IgD-negative memory B cell (primary cell): ENCODE measurements at regions not wholly inside any gene's neighbourhood (a gene's known extent, or its start where the extent isn't known, plus 50 kb on each side); places are given as distances from the start of the nearest gene placed in this dataset.
"Not testable (repeated sequence)": the region's sequence is repeated elsewhere in the genome, so short reads cannot be mapped to it uniquely, and the experiment has no call there.

Experiments used
- H3K27ac Mint-ChIP-seq, 3 donors: one replicate each; pipeline ENCODE4 v1.8.0; 2020 to 2022; ENCODE audit warnings: mild to moderate bottlenecking in 3 of 3, mixed read lengths in 3 of 3, moderate library complexity in 1 of 3
- H3K27me3 Mint-ChIP-seq: one replicate; pipeline ENCODE4 v1.8.0; 2021; ENCODE audit warnings: mixed read lengths
- H3K36me3 Mint-ChIP-seq: one replicate; pipeline ENCODE4 v1.8.0; 2020; ENCODE audit warnings: mild to moderate bottlenecking, mixed read lengths
- H3K4me1 Mint-ChIP-seq, 3 donors: one replicate each; pipeline ENCODE4 v1.8.0; 2020 to 2022; ENCODE audit warnings: mixed read lengths in 3 of 3, mild to moderate bottlenecking in 1 of 3
- H3K4me3 Mint-ChIP-seq, 4 donors: one replicate each; pipeline ENCODE4 v1.8.0; 2020 to 2022; ENCODE audit warnings: mild to moderate bottlenecking in 4 of 4, mixed read lengths in 4 of 4, moderate library complexity in 3 of 4
- H3K9me3 Mint-ChIP-seq, 3 donors: one replicate each; pipeline ENCODE4 v1.8.0; 2020 to 2021; ENCODE audit warnings: mixed read lengths in 3 of 3, mild to moderate bottlenecking in 1 of 3

DNA sequence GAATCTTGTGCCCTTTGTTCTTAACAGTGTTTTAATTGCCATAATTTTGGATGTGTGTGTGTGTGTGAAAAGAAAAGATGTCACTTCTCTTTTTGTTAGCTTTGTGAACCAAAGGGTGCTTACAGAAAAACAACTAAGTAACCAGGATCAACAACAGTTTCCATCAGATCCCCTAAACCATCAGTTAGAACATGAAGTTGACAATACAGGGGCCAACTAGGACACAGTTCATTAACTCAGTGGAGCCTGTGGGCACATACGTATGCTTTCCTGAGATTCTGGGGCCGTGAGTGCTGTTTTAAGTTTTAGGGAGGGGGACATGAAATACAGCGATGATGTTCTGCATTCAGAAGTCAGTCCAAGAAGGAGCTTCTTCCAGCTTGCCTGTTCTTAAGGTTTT lies 133.6 kb downstream of the TLR5 start:
- H3K4me3 Mint-ChIP-seq: no peak overlapping the region

DNA sequence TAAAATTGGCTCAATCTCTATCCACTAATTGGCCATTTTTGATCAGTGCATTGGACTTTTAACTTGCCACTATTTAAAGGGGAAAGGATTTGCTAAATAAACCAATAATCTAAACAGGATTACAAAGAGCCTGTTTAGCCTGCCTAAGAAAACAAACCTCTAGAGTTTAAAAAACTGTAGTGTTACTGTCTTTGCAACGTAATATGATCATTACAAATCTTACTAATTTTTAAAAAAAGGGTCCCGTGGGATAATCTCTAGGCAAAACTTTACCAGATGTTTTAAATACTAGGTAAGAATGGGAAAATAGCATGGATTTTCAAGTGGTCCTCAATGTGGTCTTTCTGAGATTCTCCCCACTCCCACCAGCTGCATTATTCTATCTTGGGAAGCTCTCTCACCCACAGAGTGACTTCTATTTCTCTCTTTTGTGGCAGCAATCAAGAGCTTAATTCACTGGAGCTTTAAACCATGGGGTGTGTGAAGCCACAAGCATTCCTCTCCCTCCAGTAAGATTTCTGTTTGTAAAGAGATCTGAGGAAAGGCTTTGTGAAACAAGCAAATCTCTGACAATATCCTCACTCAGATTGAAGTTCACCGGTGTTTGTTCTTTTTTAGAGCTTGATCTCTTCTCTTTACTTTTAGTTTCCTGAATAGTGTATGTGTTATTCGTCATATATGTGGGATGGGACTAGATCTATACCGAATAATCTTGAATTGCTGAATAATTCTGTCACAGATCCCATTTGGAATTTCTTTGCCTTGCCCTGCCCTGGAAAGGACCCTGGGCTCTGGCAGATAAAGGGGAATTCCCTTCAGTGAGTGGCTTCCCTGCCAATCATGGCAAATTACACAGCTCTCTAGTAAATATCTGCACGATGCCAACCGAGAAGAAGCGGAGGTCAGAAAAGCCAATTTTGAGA lies 132.2 kb downstream of the TLR5 start:
- Mint-ChIP-seq H3K9me3 (peaks cover 0 to 2% (median 0%) of the 10 kb centered on the region in 3 donors), H3K4me1 (no peaks in the 10 kb centered on the region), H3K27me3 (peaks cover 2% of the 10 kb centered on the region), H3K36me3 (no peaks in the 10 kb centered on the region), H3K27ac (no peak overlapping the region), H3K4me3 (no peak overlapping the region)

More for the DNA sequence above, 133.6 kb downstream of the TLR5 start:
- Mint-ChIP-seq H3K27ac (no peak overlapping the region), H3K4me1 (no peaks in the 10 kb centered on the region), H3K9me3 (peaks cover 0 to 2% (median 0%) of the 10 kb centered on the region in 3 donors), H3K36me3 (peaks cover 4% of the 10 kb centered on the region), H3K27me3 (peaks cover 2% of the 10 kb centered on the region)

DNA sequence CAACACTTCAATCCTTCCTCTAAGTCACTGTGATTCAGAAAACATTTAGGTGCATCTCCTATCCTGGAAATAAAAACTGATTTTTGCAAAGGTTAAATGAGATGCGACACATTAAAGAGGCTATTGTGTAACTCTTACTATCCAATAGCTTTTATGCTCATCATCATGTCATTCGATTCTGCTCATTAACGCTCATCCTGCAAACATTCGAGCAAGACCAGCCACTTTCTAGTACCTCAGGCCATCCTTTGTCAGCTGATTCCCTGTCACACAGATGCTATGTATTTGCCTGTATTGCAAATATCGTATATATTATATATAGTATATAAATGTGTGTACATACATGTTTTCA lies 131.6 kb downstream of the TLR5 start:
- no peaks in the 10 kb centered on the region for H3K4me1 Mint-ChIP-seq
- no peaks in the 10 kb centered on the region for H3K36me3 Mint-ChIP-seq

DNA sequence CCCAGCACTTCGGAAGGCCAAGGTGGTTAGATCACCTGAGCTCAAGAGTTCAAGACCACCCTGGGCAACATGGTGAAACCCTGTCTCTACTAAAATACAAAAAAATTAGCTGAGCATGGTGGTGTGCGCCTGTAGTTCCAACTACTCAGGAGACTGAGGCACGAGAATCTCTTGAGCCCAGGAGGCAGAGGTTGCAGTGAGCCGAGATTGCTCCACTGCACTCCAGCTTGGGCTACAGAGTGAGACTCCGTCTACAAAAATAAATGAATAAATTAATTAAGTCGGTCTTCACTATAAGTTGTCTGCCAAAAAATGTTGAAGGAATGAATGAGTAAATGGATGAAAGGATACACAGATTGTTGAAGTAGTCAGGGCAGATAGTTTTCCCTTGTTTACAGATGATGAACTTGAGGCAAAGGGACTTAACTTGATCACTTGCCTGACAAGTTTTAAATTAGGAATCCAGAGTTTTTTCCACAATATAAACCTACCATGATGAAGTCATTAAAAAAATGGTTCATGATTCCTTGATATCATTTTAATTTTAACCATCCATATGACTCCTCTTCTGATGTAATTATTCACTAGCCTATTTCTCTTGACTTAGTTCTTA lies 130.8 kb downstream of the TLR5 start:
- no peak overlapping the region for H3K27ac Mint-ChIP-seq
- H3K9me3 Mint-ChIP-seq: peaks cover 0 to 1% (median 0%) of the 10 kb centered on the region in 3 donors
- H3K4me3 Mint-ChIP-seq: no peak overlapping the region
- no peaks in the 10 kb centered on the region for H3K36me3 Mint-ChIP-seq
- H3K4me1 Mint-ChIP-seq: no peaks in the 10 kb centered on the region
- H3K27me3 Mint-ChIP-seq: peaks cover 2% of the 10 kb centered on the region

More for the DNA sequence above, 131.6 kb downstream of the TLR5 start:
- Mint-ChIP-seq H3K27ac (no peak overlapping the region), H3K9me3 (peaks cover 0 to 2% (median 0%) of the 10 kb centered on the region in 3 donors), H3K27me3 (peaks cover 2% of the 10 kb centered on the region), H3K4me3 (no peak overlapping the region)

DNA sequence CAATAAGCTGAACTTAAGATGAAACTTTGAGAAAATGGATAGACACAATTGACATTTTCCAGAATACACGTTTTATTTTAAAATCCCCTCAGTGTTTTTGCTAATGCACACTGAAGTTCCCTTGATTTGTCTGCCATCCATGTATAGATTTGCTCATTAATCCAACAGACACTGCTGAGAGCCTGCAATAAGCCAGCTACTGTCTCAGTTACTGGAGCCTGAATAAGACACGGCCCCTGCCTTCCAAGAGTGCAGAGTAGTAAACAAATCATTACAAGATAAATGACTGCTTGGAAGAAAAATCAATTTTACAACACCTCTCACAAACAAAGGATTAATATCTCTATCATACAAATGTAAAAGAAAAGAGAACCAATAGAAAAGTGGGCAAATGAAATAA lies 130.1 kb downstream of the TLR5 start:
- Mint-ChIP-seq H3K36me3 (no peaks in the 10 kb centered on the region), H3K27ac (no peak overlapping the region), H3K27me3 (peaks cover 2% of the 10 kb centered on the region), H3K9me3 (no peaks in the 10 kb centered on the region), H3K4me1 (no peaks in the 10 kb centered on the region), H3K4me3 (no peak overlapping the region)

DNA sequence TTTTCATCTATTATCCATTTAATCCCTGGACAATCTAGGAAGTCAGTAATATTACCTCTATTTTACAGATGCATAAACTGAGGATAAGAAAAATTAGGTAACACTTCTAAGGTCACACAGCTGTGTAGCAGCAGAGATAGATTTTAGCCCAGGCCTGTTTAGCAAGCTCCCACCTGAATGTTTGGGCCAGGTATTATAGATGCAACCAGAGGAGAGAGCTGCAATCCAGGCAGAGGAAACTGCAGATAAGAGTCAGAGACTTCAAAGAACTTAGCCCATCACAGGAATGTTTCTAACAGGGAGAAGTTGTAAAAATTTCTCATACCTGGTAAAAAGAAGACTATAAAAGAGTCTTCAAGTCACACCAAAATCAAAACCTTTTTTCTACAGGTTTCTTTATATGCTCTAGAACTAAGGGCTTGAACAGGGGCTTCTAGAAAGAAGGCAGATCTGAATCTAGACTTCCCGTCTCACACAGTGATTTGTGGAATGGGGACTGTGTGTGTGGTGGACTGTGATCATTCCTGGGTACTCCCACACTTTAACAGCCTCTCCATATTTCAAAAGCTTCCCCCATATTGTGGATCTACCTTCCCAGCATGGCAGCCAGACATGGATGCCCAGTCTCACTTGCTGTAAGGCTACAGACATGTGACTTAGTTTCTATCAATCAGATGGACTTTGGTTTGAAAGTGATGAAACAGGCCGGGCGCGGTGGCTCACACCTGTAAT lies 128.7 kb downstream of the TLR5 start:
- no peaks in the 10 kb centered on the region for H3K36me3 Mint-ChIP-seq
- peak overlapping the region in 1 of 3 donors; percentile 23 for H3K27ac Mint-ChIP-seq
- peaks cover 2% of the 10 kb centered on the region for H3K27me3 Mint-ChIP-seq
- H3K9me3 Mint-ChIP-seq: no peaks in the 10 kb centered on the region
- H3K4me1 Mint-ChIP-seq: no peaks in the 10 kb centered on the region
- H3K4me3 Mint-ChIP-seq: peak overlapping the region in 1 of 4 donors; percentile 65

DNA sequence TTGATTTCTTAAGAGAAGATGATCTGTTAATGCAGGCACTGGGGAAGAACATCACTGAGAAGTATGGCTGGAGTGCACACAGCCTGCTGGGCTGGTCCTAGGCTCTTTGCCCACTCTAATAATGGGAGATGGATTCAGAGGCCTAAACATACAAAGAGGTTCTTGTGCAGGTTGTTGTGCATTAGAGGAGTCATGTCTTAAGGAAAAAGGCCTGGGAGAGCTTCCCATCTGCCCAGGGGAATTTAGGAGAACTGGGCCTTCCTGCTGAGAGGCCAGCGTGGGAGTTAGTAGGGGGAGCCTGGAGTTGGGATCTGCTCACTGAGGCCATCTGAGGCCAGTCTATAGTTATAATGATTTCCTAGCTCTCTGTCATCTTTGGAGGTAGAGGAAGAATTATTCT lies 126.7 kb downstream of the TLR5 start:
- H3K4me1 Mint-ChIP-seq: no peaks in the 10 kb centered on the region
- no peaks in the 10 kb centered on the region for H3K36me3 Mint-ChIP-seq
- no peaks in the 10 kb centered on the region for H3K9me3 Mint-ChIP-seq
- H3K4me3 Mint-ChIP-seq: no peak overlapping the region
- H3K27ac Mint-ChIP-seq: no peak overlapping the region
- H3K27me3 Mint-ChIP-seq: peaks cover 2% of the 10 kb centered on the region

DNA sequence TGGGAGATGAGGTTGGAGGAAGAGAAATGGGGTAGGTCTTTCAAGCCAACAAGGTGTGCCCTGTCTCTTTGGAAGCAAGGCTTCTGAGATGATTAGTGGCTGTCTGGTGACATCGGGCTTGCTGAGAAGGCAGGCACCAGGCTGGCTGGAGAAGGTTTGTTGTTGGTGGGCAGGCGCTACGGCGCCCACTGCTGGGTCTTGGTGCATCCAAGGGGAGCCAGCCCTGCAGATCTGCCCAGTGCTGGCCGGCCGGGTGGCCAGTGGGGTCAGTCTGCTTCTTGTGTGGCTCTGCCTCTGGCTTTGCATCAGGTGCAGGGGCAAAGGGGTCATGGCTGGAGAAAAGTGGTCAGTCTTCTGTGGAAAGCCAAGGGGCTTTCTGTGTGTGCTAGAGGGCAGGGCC lies 126.2 kb downstream of the TLR5 start:
- H3K27me3 Mint-ChIP-seq: peaks cover 2% of the 10 kb centered on the region
- H3K27ac Mint-ChIP-seq: no peak overlapping the region
- no peak overlapping the region for H3K4me3 Mint-ChIP-seq
- H3K4me1 Mint-ChIP-seq: no peaks in the 10 kb centered on the region
- no peaks in the 10 kb centered on the region for H3K36me3 Mint-ChIP-seq
- no peaks in the 10 kb centered on the region for H3K9me3 Mint-ChIP-seq

DNA sequence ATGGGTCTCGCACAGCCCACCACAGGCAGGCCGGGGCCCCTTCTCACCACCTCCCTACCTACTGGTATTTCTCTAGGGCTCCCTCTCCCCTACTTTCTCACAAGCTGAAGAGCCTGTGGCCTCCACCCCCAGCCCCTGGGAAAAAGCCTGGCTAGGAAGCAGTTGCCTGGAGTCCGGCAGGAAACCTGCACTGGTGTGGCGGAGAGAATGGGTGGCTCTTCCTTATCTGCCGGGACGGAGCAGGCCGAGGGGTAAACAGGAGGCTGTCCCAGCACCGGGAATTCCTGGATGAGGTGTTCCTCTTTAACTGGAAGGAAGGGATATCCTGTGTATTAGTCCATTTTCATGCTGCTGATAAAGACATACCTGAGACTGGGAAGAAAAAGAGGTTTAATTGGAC lies 125.8 kb downstream of the TLR5 start:
- Mint-ChIP-seq H3K4me1 (no peaks in the 10 kb centered on the region), H3K36me3 (no peaks in the 10 kb centered on the region), H3K4me3 (no peak overlapping the region), H3K9me3 (no peaks in the 10 kb centered on the region), H3K27me3 (peaks cover 2% of the 10 kb centered on the region), H3K27ac (no peak overlapping the region)

DNA sequence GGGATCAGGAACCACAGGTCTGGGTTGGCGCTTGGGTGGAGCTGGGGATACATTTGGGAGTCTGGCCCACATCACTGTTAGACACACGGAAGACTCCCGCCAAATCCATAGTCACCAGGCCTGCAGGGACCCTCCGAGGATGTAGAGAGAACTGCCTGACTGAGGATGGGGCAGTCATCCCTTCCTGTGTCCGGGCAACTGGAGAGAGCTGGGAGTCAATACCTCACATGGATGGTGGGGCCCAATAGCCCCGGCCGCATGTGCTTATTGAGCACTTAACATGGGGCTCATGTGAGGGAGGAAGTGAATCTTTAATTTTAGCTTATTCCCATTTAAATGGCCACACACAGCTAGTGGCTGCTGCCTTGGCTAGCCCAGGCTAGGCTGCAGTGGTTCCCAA lies 124.5 kb downstream of the TLR5 start:
- Mint-ChIP-seq H3K36me3 (no peaks in the 10 kb centered on the region), H3K27ac (no peak overlapping the region), H3K4me3 (no peak overlapping the region)

DNA sequence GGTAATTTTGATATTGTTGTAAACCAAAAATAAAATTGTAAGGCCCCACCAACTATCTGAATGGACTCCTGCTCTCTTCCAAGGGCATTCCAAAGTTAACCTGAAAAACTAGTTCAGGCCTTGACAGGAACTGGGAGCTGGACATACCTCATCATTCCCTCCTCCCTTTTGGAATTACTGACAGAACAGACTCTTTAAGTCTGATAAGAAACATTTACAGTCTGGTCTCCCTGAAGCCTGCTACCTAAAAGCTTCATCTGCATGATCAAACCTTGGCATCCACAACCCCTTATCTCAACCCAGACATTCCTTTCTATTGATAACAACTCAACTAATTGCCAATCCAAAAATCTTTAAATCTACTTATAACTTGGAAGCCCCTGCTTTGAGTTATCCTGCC lies 123.8 kb downstream of the TLR5 start:
- no peaks in the 10 kb centered on the region for H3K4me1 Mint-ChIP-seq
- no peaks in the 10 kb centered on the region for H3K36me3 Mint-ChIP-seq
- no peaks in the 10 kb centered on the region for H3K27me3 Mint-ChIP-seq
- H3K4me3 Mint-ChIP-seq: no peak overlapping the region
- H3K27ac Mint-ChIP-seq: no peak overlapping the region
- H3K9me3 Mint-ChIP-seq: no peaks in the 10 kb centered on the region

More for the DNA sequence above, 124.5 kb downstream of the TLR5 start:
- no peaks in the 10 kb centered on the region for H3K9me3 Mint-ChIP-seq
- H3K27me3 Mint-ChIP-seq: no peaks in the 10 kb centered on the region
- H3K4me1 Mint-ChIP-seq: no peaks in the 10 kb centered on the region

DNA sequence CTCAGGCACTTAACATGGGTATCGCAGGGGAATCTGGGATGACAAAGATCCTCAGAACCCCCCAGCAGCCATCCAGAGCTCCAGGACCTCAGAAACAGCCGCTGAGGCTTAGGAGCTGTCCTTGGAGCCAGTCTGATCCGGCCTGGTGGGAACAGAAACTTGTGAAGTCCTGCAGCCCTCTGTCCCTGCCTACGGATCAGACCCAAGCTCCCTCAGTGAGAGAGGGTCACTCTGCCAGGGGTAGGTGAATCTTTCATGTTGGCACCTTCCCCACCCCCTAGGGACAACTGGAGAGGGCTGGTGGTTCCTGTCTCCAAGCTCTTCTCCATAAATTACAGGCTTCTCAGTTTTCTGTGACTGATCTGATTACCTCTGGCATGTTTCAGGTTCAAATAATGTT lies 122.3 kb downstream of the TLR5 start:
- Mint-ChIP-seq H3K4me3 (no peak overlapping the region), H3K9me3 (no peaks in the 10 kb centered on the region), H3K4me1 (no peaks in the 10 kb centered on the region), H3K36me3 (no peaks in the 10 kb centered on the region), H3K27ac (no peak overlapping the region), H3K27me3 (no peaks in the 10 kb centered on the region)

DNA sequence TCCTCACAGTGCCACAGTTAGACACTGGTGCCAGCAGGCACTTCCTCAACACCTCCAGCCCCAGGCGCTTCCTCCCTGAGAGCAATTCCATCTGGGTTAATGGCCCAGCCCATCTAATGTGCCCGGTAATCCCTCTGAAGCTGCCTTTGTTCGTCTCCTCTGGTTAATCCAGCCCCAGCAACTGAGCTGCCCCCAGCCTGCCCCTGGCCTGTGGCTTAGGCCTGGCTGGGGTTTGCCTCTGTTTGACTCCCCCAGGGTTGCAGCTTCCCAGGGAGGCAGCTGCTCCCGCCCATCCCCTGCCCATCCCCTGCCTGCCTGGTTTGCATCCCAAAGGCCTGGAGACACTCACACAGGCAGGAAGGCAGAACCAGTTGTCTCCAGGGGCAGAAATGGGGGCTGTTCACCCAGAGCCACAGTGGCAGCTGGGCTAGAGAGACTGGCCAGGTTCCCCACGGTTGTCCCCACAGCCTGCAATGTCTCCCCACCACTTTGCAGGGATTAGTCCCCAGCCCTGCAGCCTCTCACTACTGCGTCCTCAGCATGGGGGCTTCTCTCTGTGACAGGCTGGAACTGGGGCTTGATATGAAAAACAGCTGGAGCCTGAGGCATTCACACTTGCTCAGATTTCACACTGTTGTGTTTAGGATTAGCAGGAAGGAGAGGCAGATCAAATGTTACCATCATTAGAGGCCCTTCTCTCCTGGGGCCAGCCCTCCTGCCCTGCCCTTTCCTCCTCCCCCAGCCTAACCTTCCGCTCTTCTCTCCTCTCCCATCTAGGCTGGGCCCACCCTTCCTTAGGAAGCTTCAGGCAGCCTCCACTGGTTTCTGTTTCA lies 120.2 kb downstream of the TLR5 start:
- no peaks in the 10 kb centered on the region for H3K9me3 Mint-ChIP-seq

DNA sequence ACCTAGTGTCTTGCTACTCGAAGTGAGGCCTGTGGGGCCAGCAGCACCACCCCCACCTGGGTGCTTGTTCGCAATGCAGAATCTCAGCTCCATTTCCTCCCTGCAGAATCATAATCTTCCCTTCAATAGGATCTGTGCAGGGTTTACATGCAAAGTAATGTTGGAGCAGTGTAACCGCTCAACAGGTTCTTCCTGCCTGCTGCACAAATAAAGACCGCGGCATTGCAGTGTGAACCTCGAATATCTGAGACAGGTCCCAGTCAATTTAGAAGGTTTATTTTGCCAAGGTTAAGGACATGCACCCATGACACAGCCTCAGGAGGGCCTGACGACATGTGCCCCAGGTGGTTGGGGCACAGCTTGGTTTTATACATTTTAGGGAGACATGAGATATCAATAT lies 119.2 kb downstream of the TLR5 start:
- H3K4me1 Mint-ChIP-seq: no peaks in the 10 kb centered on the region
- peak overlapping the region in 1 of 4 donors; percentile 0 for H3K4me3 Mint-ChIP-seq
- H3K9me3 Mint-ChIP-seq: no peaks in the 10 kb centered on the region
- no peak overlapping the region for H3K27ac Mint-ChIP-seq
- H3K36me3 Mint-ChIP-seq: no peaks in the 10 kb centered on the region
- H3K27me3 Mint-ChIP-seq: no peaks in the 10 kb centered on the region

More for the DNA sequence above, 120.2 kb downstream of the TLR5 start:
- Mint-ChIP-seq H3K27ac (peak overlapping the region in 1 of 3 donors; percentile 73), H3K36me3 (no peaks in the 10 kb centered on the region), H3K4me1 (no peaks in the 10 kb centered on the region), H3K27me3 (no peaks in the 10 kb centered on the region), H3K4me3 (no peak overlapping the region)

DNA sequence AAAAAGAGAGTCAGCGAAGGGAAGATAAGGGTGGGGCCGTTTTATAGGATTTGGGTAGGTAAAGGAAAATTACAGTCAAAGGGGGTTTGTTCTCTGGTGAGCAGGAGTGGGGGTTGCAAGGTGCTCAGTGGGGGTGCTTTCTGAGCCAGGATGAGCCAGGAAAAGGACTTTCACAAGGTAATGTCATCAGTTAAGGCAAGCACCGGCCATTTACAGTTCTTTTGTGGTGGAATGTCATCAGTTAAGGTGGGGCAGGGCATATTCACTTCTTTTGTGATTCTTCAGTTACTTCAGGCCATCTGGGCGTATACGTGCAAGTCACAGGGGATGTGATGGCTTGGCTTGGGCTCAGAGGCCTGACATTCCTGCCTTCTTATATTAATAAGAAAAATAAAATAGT lies 118.6 kb downstream of the TLR5 start:
- not testable (repeated sequence) for H3K27ac Mint-ChIP-seq, H3K9me3 Mint-ChIP-seq, H3K4me1 Mint-ChIP-seq, H3K4me3 Mint-ChIP-seq, H3K36me3 Mint-ChIP-seq, H3K27me3 Mint-ChIP-seq
